Umbilical cord (tissue), 1 donor: ENCODE measurements at regions not wholly inside any gene's neighbourhood (a gene's known extent, or its start where the extent isn't known, plus 50 kb on each side); places are given as distances from the start of the nearest gene placed in this dataset.

Experiments used
- DNase-seq: peaks from one replicate; pipeline ENCODE4 v3.0.0-alpha.2; 2015; ENCODE audit warnings: low spot score

GRCh38 chr2:128566671-128567070 is 248.0 kb upstream of the HS6ST1 start:
- no peak for DNase-seq

DNA sequence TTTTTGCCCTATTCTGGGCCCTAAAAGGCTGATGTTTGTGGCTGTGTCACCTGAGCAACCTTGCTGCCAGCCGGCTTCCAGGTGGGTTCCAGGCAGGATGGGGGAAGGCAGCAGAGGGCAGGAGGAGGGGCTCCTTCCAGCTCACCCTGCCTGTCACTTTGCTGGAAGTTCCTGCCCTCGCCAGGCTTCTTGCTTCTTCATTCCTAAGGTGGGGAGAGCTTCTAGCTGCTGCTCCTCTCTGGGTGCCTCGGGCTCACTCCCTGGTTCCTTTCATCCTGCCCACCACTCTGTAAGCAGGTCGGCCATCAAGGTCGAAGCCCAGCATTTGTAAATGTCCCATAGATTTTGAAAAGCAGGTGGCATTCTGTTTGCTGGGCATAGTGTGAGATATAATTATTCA is 249.4 kb upstream of the HS6ST1 start:
- DNase-seq = no peak

- DNase-seq = no peak
These were observed 254.4 kb upstream of the HS6ST1 start for GRCh38 chr2:128573116-128573515.

DNA sequence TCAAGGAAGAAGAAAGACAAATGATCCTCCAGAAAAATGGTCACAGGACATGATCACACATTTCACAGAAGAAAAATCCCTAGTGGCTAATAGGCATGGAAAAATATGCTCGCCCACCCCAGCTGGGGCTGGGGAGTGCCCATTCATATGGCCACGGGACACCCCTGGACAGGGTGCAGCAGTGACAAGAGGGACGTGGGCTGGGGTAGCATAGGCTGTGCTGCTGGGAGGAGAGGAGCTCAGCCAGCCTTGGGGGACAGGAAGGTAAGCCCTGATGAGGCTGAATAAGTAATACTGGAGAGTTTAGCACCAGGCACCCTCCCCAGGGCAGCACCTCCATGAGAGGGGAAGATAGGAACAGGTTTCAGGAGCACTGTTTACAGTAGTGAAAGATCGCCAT is 254.9 kb upstream of the HS6ST1 start:
- no peak for DNase-seq

DNA sequence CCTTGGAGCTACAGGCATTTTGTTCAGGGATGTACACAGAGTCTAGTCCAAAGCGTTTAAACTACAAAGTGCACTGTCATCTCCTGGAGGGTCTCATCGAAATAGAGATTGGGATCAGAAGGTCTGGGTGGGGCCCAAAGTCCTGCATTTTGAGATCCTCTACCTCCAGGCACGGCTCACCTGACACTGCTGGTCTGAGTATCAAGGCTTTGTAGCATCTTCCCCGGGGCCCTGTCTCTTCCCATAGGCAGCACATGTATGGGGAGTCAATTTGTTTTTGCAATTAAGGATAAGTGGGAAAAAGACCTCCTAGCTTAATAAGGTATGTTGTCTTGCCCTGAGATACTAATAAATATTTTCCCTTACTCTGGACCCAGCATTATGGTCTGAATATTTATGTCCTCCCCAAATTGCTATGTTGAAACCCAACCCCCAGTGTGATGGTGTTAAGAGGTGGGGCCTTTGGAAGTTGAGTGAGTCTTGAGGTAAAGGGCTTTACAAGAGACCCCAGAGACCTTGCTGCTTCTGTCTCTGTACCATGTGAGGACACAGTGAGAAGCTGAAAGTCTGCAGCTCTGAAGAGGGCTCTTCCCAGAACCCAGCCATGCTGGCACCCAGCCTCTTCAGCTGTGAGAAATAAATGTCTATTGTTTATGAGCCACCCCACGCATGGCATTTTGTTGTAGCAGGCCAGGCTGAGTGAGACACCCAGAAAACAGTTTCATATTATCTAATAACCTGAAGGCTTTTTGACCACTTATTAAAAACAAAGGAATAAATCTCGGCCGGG is 258.7 kb upstream of the HS6ST1 start:
- DNase-seq = no peak

GRCh38 chr2:128578406-128579390 is 260.0 kb upstream of the HS6ST1 start:
- no peak for DNase-seq

- DNase-seq = no peak
These were observed 261.2 kb upstream of the HS6ST1 start for GRCh38 chr2:128579825-128580224.

GRCh38 chr2:128580988-128581848 is 262.6 kb upstream of the HS6ST1 start:
- DNase-seq = no peak

DNA sequence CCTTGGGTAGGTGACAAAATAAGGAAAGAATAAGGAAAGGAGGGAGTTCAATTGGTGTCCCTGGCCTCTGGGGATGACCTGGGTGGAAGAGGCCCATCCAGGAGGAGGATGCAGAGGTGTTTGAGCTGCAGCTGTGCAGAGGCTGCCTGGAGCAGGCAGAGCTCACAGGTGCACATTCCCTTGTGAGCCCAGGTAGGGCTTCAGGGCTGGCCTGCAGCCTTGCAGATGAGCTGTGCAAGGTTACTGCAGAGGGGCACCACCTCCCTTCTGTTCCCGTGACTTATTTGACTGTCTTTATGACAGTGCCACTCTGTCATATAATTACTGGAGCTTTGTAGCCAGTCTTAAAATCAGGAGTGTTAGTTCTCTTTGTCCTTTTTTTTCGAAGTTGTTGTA is 263.2 kb upstream of the HS6ST1 start:
- DNase-seq = no peak

DNA sequence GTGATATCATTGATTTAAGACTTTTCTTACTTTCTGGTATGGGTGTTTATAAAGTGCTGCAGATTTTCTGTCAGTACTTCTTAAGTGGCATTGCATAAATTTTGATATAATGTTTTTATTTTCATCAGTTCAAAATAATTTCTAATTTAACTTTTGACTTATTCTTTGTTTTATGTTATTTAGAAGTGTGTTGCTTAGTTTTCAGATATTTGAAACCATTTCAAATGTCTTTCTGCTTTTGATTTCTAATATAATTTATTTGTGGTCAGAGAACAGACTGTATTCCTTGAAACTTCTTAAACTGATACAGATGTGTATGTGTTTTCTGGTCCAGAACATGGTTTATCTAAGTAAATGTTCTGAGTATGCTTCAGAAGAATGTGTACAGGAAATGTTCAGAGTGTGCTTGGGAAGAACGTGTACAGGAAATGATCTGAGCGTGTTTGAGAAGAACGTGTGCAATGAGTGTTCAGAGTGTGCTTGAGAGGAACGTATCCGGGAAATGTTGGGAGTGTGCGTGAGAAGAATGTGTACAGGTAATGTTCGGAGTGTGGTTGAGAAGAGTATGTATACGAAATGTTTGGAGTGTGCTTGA is 265.7 kb upstream of the HS6ST1 start:
- no peak for DNase-seq

DNA sequence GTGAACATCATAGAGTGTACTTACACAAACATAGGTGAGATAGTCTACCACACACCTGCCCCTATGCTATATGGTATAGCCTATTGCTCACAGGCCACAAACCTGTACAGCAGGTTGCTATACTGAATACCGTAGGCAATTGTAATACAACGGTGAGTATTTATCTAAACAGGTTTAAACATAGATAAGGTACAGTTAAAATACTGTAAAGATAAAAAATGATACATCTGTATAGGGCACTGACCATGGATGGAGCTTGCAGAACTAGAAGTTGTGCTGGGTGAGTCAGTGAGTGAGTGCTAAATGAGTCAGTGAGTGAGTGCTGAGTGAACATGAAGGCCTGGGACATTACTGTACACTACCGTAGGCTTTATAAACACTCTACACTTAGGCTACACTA is 267.0 kb upstream of the HS6ST1 start:
- no peak for DNase-seq

GRCh38 chr2:128589681-128590080 is 271.0 kb upstream of the HS6ST1 start:
- no peak for DNase-seq

- DNase-seq = no peak
These were observed 271.8 kb upstream of the HS6ST1 start for GRCh38 chr2:128590309-128591021.

DNA sequence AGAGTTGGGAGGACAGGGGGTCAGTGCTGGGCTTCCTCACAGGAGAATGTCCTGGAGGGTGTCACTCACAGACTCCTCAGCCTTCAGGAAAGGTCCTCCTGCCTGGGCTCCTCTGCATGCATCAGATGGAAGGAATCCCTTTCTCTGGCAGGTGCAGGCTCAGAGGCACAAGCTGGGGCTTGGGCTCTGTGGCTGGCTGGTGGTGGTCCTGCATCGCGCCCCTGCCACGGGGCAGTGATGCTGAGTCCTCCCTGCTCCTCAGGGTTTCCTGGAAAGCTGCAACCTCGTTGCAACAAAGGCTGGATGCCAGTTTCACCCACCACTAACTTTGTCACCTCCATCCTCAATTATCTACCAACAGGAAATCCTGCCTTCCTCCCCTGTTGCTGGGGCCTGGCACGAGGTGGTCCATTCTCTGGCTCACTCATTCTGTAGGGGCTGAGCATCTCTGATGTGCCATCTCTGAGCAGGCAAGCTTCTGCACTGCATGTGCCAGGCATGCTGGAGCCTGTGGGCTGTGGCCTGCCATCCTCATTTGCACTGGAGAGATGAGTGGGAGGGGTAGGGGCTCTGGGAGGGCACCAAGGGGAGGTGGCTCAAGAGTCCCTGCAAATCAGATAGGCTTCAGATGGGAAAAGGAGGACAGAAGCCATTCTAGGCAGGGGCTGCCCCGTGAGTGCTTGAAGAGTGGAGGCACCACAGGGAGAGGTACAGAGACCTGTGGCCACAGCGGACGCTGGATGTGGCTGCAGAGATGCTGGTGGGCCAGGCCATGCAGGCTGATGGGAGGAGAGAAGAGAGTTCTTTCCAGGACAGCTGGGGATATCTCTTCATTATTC is 272.6 kb upstream of the HS6ST1 start:
- no peak for DNase-seq

- DNase-seq = no peak
These were observed 273.5 kb upstream of the HS6ST1 start for GRCh38 chr2:128591861-128592822.

GRCh38 chr2:128593518-128593878 is 274.8 kb upstream of the HS6ST1 start:
- DNase-seq = no peak

DNA sequence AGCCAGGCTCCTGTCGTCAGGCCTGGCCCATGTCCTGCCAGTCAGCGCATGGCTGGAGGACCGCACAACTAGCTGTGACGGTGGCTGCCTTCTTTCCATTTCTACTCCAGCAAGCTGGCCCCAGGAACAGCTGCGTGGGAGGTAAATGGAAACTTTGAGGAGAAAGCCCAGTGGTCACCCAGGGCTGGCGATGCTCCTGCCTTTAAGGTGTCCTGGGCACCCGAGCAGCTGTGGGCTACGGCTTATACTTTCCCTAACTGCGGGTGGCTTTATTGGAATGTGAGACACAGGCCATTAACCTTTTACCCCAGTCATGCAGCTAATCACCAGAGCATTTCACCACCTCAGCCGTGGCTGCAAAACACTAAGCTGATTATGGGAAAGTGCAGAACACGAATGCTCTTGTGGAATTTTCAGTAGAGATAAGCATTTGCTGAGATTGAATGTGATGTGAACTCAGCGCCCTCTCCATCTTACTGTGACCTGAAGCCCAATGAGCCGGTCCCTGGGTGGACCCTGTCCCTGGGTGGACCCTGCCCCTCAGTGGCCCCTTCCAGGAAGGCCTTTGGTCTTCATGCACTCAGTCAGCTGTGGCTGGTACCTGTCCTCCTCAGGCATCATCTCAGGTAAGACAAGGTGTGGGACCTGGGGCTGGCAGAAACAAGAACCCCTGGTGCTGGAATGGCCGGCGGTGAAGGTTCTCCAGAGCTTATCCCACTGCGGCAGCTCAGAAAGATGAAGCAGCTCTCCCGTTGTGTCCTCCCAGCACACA is 275.4 kb upstream of the HS6ST1 start:
- no peak for DNase-seq

DNA sequence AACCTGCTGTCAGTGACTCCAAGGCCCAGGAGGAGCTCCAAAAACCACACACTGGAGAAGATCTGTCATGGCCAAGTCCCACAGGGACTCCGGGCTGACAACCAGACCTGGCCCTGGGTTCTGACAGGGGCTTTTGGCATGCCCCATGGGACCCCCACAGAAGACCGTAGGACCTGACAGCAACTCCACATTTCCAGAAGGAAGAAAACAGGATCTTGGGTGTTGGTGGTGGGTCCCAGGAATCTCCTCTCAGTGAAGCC is 275.9 kb upstream of the HS6ST1 start:
- DNase-seq = no peak
